NT2/D1 (cell line): ENCODE measurements at regions not wholly inside any gene's neighbourhood (a gene's known extent, or its start where the extent isn't known, plus 50 kb on each side); places are given as distances from the start of the nearest gene placed in this dataset.

Experiments used
- DNase-seq: peaks from one replicate; pipeline ENCODE4 v3.0.0-alpha.2; 2011; ENCODE audit warnings: low read depth, low spot score
- H3K27me3 ChIP-seq: 2 replicates; pipeline ENCODE4 v1.6.0; 2011; ENCODE audit warnings: mild to moderate bottlenecking; ENCODE audit not compliant: insufficient read length, insufficient read depth
- H3K36me3 ChIP-seq: 2 replicates; pipeline ENCODE4 v1.6.1; 2011; ENCODE audit warnings: mild to moderate bottlenecking, low read length, mixed read lengths; ENCODE audit not compliant: insufficient read depth, insufficient read length
- H3K4me1 ChIP-seq: 2 replicates; pipeline ENCODE4 v1.5.1; 2011; ENCODE audit not compliant: insufficient read depth, insufficient read length
- H3K4me3 ChIP-seq: 2 replicates; pipeline ENCODE4 v1.5.1; 2011; ENCODE audit warnings: low read depth; ENCODE audit not compliant: insufficient read length
- H3K9ac ChIP-seq: 2 replicates; pipeline ENCODE4 v1.6.0; 2011; ENCODE audit warnings: low read depth; ENCODE audit not compliant: insufficient read length
- H3K9me3 ChIP-seq: 2 replicates; pipeline ENCODE4 v1.5.1; 2011; ENCODE audit warnings: mild to moderate bottlenecking, low read length; ENCODE audit not compliant: insufficient read depth
- SUZ12 ChIP-seq: IDR thresholded peaks from 2 replicates; pipeline ENCODE4 v1.6.1; 2011; ENCODE audit not compliant: insufficient read length, insufficient read depth; ENCODE audit errors: extremely low read depth
- YY1 ChIP-seq: IDR thresholded peaks from 2 replicates; pipeline ENCODE4 v1.6.1; 2011; ENCODE audit not compliant: insufficient read length, insufficient read depth
- ZNF274 ChIP-seq: IDR thresholded peaks from 2 replicates; pipeline ENCODE4 v1.6.1; 2011; ENCODE audit warnings: mild to moderate bottlenecking, low read depth, low read length

- no peak for TF ChIP-seq YY1
- TF ChIP-seq ZNF274 = no peak
- TF ChIP-seq SUZ12 = no peak
- H3K9ac ChIP-seq = no peak overlapping the region
- H3K4me3 ChIP-seq = no peak overlapping the region
- H3K27me3 ChIP-seq = no peaks in the 10 kb centered on the region
- H3K36me3 ChIP-seq = no peaks in the 10 kb centered on the region
- DNase-seq = no peak
- H3K4me1 ChIP-seq = no peaks in the 10 kb centered on the region
- H3K9me3 ChIP-seq = 0 out of 2 replicates have a peak, but pooled peaks cover 12% of the 10 kb centered on the region
Observed at GRCh38 chr12:107551434-107551833, 134.2 kb upstream of the PWP1 start.

GRCh38 chr12:107552263-107552662 is 133.3 kb upstream of the PWP1 start:
- Histone ChIP-seq H3K9ac (no peak overlapping the region), H3K27me3 (no peaks in the 10 kb centered on the region), H3K4me3 (no peak overlapping the region), H3K36me3 (no peaks in the 10 kb centered on the region), H3K4me1 (no peaks in the 10 kb centered on the region), H3K9me3 (peaks cover 16% of the 10 kb centered on the region; the same call in 1 of the 2 replicates)
- no peak for DNase-seq
- TF ChIP-seq YY1 (no peak), SUZ12 (no peak), ZNF274 (no peak)

- Histone ChIP-seq H3K9ac (no peak overlapping the region), H3K9me3 (peaks cover 22% of the 10 kb centered on the region; the same call in 1 of the 2 replicates), H3K36me3 (no peaks in the 10 kb centered on the region), H3K4me1 (no peaks in the 10 kb centered on the region), H3K4me3 (no peak overlapping the region), H3K27me3 (no peaks in the 10 kb centered on the region)
- DNase-seq = no peak
- TF ChIP-seq YY1 = no peak
Observed at GRCh38 chr12:107553211-107553765, 132.3 kb upstream of the PWP1 start.

- Histone ChIP-seq H3K9me3 (peaks cover 10% of the 10 kb centered on the region; the same call in 1 of the 2 replicates), H3K9ac (no peak overlapping the region), H3K4me1 (no peaks in the 10 kb centered on the region), H3K4me3 (no peak overlapping the region), H3K27me3 (no peaks in the 10 kb centered on the region), H3K36me3 (no peaks in the 10 kb centered on the region)
- no peak for TF ChIP-seq SUZ12
- no peak for TF ChIP-seq YY1
- no peak for TF ChIP-seq ZNF274
- DNase-seq = no peak
Observed at GRCh38 chr12:107554941-107555340, 130.7 kb upstream of the PWP1 start.

- H3K27me3 ChIP-seq = no peaks in the 10 kb centered on the region
- DNase-seq = no peak
- H3K4me1 ChIP-seq = no peaks in the 10 kb centered on the region
- peaks cover 10% of the 10 kb centered on the region; the same call in 1 of the 2 replicates for H3K9me3 ChIP-seq
- H3K36me3 ChIP-seq = no peaks in the 10 kb centered on the region
- no peak overlapping the region for H3K9ac ChIP-seq
- no peak for TF ChIP-seq YY1
- no peak for TF ChIP-seq ZNF274
- TF ChIP-seq SUZ12 = no peak
- H3K4me3 ChIP-seq = no peak overlapping the region
Observed at GRCh38 chr12:107557026-107557425, 128.6 kb upstream of the PWP1 start.

GRCh38 chr12:107557589-107558100 is 128.0 kb upstream of the PWP1 start:
- Histone ChIP-seq H3K4me3 (no peak overlapping the region), H3K9ac (no peak overlapping the region), H3K4me1 (no peaks in the 10 kb centered on the region), H3K36me3 (no peaks in the 10 kb centered on the region), H3K9me3 (peaks cover 10% of the 10 kb centered on the region; the same call in 1 of the 2 replicates), H3K27me3 (no peaks in the 10 kb centered on the region)
- TF ChIP-seq ZNF274 (no peak), SUZ12 (no peak), YY1 (no peak)
- DNase-seq = no peak

GRCh38 chr12:107558141-107558815 is 127.3 kb upstream of the PWP1 start:
- Histone ChIP-seq H3K9me3 (peaks cover 10% of the 10 kb centered on the region; the same call in 1 of the 2 replicates), H3K4me3 (no peak overlapping the region), H3K9ac (no peak overlapping the region), H3K36me3 (no peaks in the 10 kb centered on the region), H3K27me3 (no peaks in the 10 kb centered on the region), H3K4me1 (no peaks in the 10 kb centered on the region)
- DNase-seq = no peak
- no peak for TF ChIP-seq SUZ12
- no peak for TF ChIP-seq ZNF274
- no peak for TF ChIP-seq YY1
